ENCODE measurements at regions not wholly inside any gene's neighbourhood (a gene's known extent, or its start where the extent isn't known, plus 50 kb on each side); places are given as distances from the start of the nearest gene placed in this dataset.

GRCh38 chr3:56985878-56986277 lies 74.6 kb upstream of the SPATA12 start:
- no peak for TF ChIP-seq CTCF (IDR thresholded peaks at IDR 0.05 in 8 of 11, conservative IDR thresholded peaks at IDR 0.05 in 3 of 11)
- TF ChIP-seq POLR2A (IDR thresholded peaks at IDR 0.05): no peak
- TF ChIP-seq POLR2AphosphoS5 (IDR thresholded peaks at IDR 0.05): no peak

Data from spleen (tissue), 7 donors.